NT2/D1 (cell line): ENCODE measurements at regions not wholly inside any gene's neighbourhood (a gene's known extent, or its start where the extent isn't known, plus 50 kb on each side); places are given as distances from the start of the nearest gene placed in this dataset.
"Not testable (repeated sequence)": the region's sequence is repeated elsewhere in the genome, so short reads cannot be mapped to it uniquely, and the experiment has no call there.

Experiments
- DNase-seq: peaks from one replicate; pipeline ENCODE4 v3.0.0-alpha.2; 2011; ENCODE audit warnings: low read depth, low spot score
- H3K27me3 ChIP-seq: 2 replicates; pipeline ENCODE4 v1.6.0; 2011; ENCODE audit warnings: mild to moderate bottlenecking; ENCODE audit not compliant: insufficient read length, insufficient read depth
- H3K36me3 ChIP-seq: 2 replicates; pipeline ENCODE4 v1.6.1; 2011; ENCODE audit warnings: mild to moderate bottlenecking, low read length, mixed read lengths; ENCODE audit not compliant: insufficient read depth, insufficient read length
- H3K4me1 ChIP-seq: 2 replicates; pipeline ENCODE4 v1.5.1; 2011; ENCODE audit not compliant: insufficient read depth, insufficient read length
- H3K4me3 ChIP-seq: 2 replicates; pipeline ENCODE4 v1.5.1; 2011; ENCODE audit warnings: low read depth; ENCODE audit not compliant: insufficient read length
- H3K9ac ChIP-seq: 2 replicates; pipeline ENCODE4 v1.6.0; 2011; ENCODE audit warnings: low read depth; ENCODE audit not compliant: insufficient read length
- H3K9me3 ChIP-seq: 2 replicates; pipeline ENCODE4 v1.5.1; 2011; ENCODE audit warnings: mild to moderate bottlenecking, low read length; ENCODE audit not compliant: insufficient read depth
- SUZ12 ChIP-seq: IDR thresholded peaks from 2 replicates; pipeline ENCODE4 v1.6.1; 2011; ENCODE audit not compliant: insufficient read length, insufficient read depth; ENCODE audit errors: extremely low read depth
- YY1 ChIP-seq: IDR thresholded peaks from 2 replicates; pipeline ENCODE4 v1.6.1; 2011; ENCODE audit not compliant: insufficient read length, insufficient read depth
- ZNF274 ChIP-seq: IDR thresholded peaks from 2 replicates; pipeline ENCODE4 v1.6.1; 2011; ENCODE audit warnings: mild to moderate bottlenecking, low read depth, low read length

DNA sequence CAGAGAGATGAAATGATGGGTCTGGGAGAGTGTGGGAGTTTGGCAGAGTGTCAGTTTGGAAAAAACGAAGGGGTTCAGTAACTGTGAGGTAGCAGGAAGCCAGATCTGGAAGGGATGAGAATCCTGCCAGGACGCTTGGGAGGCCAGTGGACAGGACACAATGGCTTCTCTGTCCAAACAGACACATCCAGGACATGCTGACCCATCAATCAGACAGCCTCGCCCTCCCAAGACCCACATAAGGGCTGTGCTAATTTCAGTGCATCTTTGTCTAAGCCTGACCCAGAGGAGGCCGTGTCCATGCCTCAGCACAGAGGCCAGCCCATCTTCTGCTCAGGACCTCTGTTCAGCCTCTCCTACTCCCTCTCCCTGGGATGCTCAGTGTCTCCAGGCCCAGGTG is 576.5 kb upstream of the B3GAT1 start:
- Histone ChIP-seq H3K9ac (no peak overlapping the region), H3K4me1 (peaks cover 5% of the 10 kb centered on the region), H3K4me3 (no peak overlapping the region), H3K36me3 (no peaks in the 10 kb centered on the region), H3K9me3 (no peaks in the 10 kb centered on the region), H3K27me3 (no peaks in the 10 kb centered on the region)
- DNase-seq, result no peak
- TF ChIP-seq ZNF274 (no peak), YY1 (no peak), SUZ12 (no peak)

DNA sequence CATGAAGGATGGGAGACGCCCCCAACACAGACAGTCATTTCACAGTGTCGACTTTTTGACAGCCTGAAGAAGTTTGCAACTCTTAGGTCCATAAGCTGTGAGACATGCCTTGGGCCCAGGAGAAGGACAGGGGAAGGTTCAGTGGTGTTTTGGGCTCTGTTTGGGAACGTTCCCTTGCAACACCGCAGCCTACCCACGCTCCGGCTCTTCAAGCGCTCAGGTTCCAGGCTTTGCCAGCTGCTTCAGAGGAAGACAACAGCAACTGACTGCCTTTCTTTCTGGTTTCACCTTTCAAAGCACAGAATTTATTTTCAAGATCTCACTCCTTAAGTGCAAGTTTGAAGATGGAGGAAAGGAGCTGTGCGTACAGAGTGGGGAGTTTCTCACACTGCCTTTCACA is 575.8 kb upstream of the B3GAT1 start:
- TF ChIP-seq YY1 (no peak), SUZ12 (no peak), ZNF274 (no peak)

DNA sequence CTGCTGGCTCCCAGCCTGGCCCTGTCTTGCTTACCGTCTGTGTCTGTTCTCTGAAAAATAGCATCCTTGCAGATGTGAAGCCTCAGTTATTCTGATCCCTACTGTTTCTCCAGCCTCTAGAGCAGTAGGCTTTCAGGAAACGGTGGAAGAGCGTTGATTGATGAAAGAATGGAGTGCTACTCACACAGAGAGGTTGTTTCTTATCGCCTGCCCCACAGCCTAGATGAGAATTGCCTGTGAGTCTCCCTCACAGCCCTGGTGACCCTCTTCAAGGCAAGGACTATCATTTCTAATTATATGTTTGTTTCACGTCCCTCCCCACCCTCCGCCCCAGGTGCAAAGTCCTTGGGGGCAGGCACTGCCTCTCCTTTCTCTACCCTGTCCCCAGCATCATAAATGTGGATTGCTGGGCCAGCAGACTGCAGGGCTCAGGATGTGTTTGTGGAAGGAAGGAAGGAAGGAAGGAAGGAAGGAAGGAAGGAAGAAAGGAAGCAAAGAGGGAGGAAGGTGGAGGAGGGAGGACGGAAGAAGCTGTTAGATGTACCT is 575.3 kb upstream of the B3GAT1 start:
- no peak overlapping the region for H3K9ac ChIP-seq

More for the DNA sequence above, 575.8 kb upstream of the B3GAT1 start:
- no peaks in the 10 kb centered on the region for H3K4me1 ChIP-seq
- H3K4me3 ChIP-seq, result no peak overlapping the region
- H3K36me3 ChIP-seq, result no peaks in the 10 kb centered on the region
- DNase-seq, result no peak
- H3K27me3 ChIP-seq, result no peaks in the 10 kb centered on the region
- H3K9ac ChIP-seq, result no peak overlapping the region
- H3K9me3 ChIP-seq, result no peaks in the 10 kb centered on the region

DNA sequence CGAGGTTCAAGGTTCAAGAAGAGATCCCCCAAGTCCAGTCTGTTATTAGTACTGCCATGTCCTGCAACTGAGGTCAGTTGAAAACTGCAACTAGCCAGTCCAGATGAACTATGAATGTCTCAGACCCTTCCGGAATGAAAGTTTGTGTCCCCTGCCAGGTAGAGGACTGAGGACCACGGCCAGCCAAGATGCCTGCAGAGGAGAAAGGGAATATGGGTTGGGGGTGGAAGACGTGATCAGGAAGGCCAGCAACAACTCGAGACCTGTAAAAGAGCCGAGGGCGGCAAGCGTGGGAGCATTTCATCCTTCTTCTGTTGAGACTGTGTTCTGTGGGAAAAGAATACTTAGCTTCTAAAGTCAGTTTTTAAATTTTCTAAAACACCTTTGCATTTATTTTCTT is 572.4 kb upstream of the B3GAT1 start:
- Histone ChIP-seq H3K27me3 (no peaks in the 10 kb centered on the region), H3K9me3 (no peaks in the 10 kb centered on the region), H3K4me1 (no peaks in the 10 kb centered on the region), H3K9ac (no peak overlapping the region), H3K36me3 (no peaks in the 10 kb centered on the region), H3K4me3 (no peak overlapping the region)
- no peak for TF ChIP-seq SUZ12
- no peak for TF ChIP-seq YY1
- no peak for TF ChIP-seq ZNF274
- DNase-seq, result no peak

More for the DNA sequence above, 575.3 kb upstream of the B3GAT1 start:
- no peak for DNase-seq
- no peaks in the 10 kb centered on the region for H3K27me3 ChIP-seq
- H3K4me3 ChIP-seq, result no peak overlapping the region
- TF ChIP-seq YY1 (no peak), ZNF274 (no peak), SUZ12 (no peak)
- H3K9me3 ChIP-seq, result no peaks in the 10 kb centered on the region
- no peaks in the 10 kb centered on the region for H3K4me1 ChIP-seq
- H3K36me3 ChIP-seq, result no peaks in the 10 kb centered on the region

DNA sequence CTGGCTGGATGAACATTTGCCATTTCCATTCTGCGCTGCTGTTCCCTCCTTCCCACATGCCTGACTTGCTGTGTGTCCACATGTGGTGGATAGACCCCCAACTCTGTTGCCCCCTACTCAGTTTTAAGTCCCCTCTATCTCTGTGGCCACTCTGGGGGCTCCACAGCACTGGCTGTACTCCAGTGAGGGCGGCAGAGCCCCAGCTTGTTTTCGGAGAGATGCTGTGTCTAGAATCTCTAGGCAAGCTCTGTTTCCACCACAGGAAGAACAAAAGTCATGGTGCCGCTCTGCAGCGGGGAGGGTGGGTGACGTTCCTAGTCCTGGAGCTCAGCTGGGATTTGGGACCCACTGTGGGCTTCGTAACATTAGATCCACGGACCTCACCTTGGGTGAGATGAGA is 570.4 kb upstream of the B3GAT1 start:
- H3K4me1 ChIP-seq, DNase-seq, H3K9me3 ChIP-seq, H3K36me3 ChIP-seq, H3K4me3 ChIP-seq, H3K9ac ChIP-seq, H3K27me3 ChIP-seq: not testable (repeated sequence)

DNA sequence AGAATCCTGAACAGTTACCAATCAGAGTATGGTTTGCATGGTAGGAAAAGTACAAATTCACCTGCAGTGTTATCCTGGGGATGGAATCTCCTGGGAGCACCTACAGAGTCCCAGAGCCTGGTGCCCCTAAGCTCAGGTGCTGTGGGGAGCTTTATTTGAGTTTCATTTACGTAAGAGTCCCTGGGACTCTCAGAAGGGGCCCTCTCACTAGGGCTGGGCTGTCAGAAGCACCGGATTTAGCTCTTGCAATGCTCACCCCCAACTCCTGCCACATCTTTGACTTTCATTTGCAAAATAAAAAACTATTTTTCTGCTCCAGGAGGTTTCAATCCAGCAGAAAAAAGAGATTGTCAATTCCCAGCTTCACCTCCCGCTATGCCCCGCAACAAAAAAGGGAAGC is 569.8 kb upstream of the B3GAT1 start:
- no peaks in the 10 kb centered on the region for H3K9me3 ChIP-seq
- no peak for DNase-seq
- no peak for TF ChIP-seq SUZ12
- TF ChIP-seq YY1, result no peak
- TF ChIP-seq ZNF274, result no peak
- H3K36me3 ChIP-seq, result no peaks in the 10 kb centered on the region
- no peaks in the 10 kb centered on the region for H3K4me1 ChIP-seq
- no peak overlapping the region for H3K9ac ChIP-seq
- no peaks in the 10 kb centered on the region for H3K27me3 ChIP-seq
- H3K4me3 ChIP-seq, result no peak overlapping the region

DNA sequence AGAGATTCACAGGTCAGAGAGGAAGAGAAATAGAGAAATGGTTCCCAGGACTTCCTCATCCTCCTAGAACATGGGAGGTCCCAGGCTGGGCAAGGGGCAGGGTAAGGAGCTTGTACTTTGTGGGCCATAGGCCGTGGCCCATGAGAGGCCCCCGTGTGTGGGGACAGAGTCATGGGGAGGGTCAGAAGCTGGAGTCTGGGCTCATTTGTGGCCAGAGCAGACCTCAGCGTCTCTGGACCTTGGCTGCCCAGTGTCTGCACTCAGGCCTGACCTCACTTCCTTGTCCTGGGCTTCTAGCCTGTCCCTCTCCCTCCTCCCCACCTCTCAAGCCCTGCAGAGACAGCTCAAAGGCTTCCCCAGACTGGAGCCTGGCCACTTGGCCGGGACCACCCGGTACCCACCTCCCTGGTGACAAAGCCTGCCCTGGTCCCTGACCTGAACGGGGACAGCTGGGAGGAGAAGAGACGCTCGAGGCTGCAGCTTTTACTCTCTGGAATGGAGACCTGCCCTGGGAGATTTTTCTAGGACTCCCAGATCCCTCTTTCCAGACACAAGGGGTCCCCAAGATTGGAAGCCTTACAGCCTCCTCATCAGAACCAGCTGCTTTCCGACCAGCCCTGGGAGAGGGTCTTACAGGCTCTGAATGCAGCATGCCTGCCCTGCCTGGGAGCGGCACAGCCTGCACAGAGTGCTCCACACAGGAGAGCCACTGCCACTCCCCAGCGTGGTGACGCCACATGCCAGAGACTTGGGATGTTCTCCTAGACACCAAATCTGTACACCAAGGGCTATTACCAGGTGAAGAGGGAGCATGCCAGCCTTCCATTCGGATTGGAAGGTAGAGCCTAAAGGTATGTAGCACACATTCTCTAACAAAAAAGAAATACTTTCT is 569.0 kb upstream of the B3GAT1 start:
- no peak for TF ChIP-seq YY1
- TF ChIP-seq ZNF274, result no peak
- no peak for TF ChIP-seq SUZ12
- no peak for DNase-seq
- H3K4me3 ChIP-seq, result no peak overlapping the region

DNA sequence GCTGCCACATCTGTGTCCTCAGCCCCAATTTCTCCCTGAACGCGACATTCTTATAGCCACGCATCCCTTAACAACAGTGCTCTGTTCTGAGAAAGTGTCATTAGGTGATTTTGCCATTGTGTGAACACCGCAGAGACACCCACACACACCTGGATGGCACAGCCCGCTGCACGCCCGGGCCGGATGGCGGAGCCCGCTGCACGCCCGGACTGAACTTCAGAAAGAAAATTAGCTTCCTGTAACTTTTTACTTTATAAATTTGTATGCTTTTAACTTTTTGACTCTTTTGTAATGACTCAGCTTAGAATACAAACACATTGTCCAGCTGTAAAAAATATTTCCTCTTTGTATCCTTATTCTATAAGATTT is 567.0 kb upstream of the B3GAT1 start:
- DNase-seq, H3K27me3 ChIP-seq, H3K36me3 ChIP-seq, H3K4me1 ChIP-seq, H3K4me3 ChIP-seq, H3K9ac ChIP-seq, H3K9me3 ChIP-seq: not testable (repeated sequence)

More for the DNA sequence above, 569.0 kb upstream of the B3GAT1 start:
- no peaks in the 10 kb centered on the region for H3K27me3 ChIP-seq
- no peak overlapping the region for H3K9ac ChIP-seq
- no peaks in the 10 kb centered on the region for H3K4me1 ChIP-seq
- no peaks in the 10 kb centered on the region for H3K9me3 ChIP-seq
- H3K36me3 ChIP-seq, result no peaks in the 10 kb centered on the region
